CD4-positive, alpha-beta T cell treated with Interleukin-2 at 100 ng/mL for 4 hours (primary cell): ENCODE measurements at regions not wholly inside any gene's neighbourhood (a gene's known extent, or its start where the extent isn't known, plus 50 kb on each side); places are given as distances from the start of the nearest gene placed in this dataset.
"Not testable (repeated sequence)": the region's sequence is repeated elsewhere in the genome, so short reads cannot be mapped to it uniquely, and the experiment has no call there.

Experiments
- DNase-seq: peaks from one replicate; pipeline ENCODE4 v3.0.0-alpha.2; 2020; ENCODE audit warnings: low spot score

DNA sequence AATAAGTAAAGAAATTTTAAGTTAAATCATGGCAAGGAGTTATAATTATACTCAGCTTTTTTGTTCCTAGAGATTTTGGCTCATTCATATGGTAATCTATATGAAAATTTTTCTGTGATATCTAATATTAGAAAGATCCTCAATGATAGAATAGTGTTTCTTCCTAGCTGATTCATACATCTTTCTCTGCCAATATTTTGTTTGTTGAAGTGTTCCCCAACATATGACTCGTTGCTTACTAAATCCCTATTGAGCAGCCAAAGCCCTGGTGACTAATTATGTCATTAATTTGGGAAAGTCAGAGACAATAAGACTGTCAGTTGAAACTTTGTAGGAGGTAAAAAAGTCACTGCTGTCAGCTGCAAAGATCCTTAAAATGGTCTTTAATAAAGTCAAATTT lies 1348.5 kb upstream of the CDH18 start:
- not testable (repeated sequence) for DNase-seq

DNA sequence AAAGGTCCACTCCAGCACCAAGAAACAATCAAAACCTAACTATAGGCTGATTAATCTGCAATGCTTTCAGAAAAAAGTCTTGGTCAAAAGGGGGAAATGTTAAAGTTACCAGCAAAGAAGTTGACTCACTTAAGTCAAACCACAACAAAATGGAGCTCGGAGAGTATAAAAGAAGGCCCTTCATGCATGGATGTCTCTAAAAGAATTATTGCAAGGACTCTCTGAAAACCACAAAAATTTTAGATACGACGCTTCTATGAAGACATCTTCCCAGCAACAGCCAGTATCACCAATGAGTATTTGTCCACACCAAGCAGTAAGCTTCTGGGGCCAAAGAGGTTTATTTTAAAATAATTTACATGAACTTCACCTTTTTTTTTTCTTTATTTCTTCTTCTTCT lies 1327.4 kb upstream of the CDH18 start:
- DNase-seq = not testable (repeated sequence)

DNA sequence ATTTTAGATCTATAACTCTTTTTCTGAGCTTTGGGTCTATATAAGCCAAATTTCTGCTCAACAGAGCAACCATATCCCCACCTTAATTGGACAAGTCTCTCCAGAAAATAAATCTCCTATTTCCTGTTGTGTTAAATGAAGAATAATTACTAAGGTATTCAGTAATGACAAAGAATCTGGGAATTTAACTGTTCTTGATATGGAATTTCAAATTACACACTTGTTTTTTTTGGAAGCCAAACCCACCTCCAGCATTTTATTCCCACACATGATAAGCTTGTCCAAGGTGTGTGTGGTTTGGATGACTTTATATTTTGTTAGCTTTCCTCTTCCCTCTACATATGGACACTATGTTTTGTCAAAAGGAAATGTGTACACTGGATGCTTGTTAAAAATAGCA lies 1313.2 kb upstream of the CDH18 start:
- DNase-seq = not testable (repeated sequence)

DNA sequence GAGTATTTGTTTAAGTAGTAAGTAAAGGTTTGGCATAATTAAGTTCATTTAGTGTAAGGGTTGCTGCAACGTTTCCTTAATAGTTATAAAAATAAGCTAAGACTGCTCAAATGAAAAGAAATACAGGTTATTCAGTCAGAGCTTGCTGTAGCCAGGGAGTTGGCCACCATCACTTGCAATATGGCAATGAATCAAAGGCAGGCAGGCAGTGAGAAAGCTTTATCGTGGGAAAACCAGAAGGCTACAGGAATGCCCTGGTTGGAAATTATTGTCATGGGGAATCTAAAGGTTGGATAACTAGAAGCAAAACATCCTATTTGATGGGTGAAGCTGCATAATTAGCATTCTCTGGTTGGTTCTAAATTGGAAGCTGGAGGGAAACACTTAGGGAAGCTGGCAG lies 1286.4 kb upstream of the CDH18 start:
- DNase-seq = not testable (repeated sequence)

DNA sequence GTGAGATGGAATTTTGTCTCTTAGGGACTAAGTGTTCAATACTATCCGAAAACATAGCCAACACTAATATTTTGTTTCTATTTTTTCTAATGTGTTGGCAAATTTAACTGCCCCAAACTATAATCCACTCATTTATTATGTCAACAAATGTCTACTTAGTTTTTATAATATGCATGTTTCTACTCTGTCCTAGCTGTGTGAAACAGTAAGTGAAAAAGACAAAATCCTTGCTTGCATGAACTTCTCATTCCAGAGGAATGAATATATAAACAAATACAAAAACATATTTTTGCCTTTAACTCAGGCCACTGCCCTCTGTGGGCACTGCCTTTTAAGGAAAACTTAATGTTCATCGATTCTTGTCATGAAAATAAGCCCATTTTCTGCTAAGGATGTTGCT lies 1275.4 kb upstream of the CDH18 start:
- no peak for DNase-seq

DNA sequence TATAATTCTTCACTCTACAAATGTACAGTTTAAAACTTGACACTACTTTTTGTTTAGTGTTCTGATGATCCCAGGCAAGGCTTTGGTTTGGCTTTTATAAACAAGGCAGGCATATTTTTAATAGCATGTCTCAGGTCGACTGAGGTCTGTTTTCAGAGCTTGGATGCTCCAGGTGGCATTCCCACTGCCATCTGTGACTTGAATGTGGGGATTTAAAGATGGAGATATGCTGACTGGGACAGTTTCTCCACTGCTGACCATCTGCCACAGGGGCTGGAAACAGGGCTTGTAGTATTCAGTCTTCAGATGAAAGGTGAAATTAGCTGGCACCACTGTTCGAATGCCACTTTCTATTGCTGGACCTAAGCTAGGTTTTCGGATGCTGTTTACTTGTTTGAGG lies 1266.2 kb upstream of the CDH18 start:
- no peak for DNase-seq

DNA sequence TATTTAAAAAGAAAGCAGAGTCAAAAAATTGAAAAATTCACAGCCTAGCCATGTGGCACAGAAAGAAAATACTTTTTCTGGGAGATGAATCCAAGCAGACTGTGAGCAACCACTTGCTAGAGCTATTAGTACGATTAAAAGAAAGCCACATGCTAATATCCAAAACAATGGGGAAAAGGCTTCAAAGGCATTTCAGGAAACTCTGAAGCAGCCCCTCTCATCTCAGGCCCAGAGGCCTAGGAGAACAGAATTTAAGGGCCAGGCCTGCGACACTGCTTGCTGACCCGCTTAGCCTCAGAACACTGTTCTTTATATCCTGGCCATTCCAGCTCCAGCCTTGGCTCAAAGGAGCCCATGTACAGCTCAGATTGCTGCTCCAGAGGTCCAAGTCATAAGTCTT lies 1257.0 kb upstream of the CDH18 start:
- DNase-seq = no peak

DNA sequence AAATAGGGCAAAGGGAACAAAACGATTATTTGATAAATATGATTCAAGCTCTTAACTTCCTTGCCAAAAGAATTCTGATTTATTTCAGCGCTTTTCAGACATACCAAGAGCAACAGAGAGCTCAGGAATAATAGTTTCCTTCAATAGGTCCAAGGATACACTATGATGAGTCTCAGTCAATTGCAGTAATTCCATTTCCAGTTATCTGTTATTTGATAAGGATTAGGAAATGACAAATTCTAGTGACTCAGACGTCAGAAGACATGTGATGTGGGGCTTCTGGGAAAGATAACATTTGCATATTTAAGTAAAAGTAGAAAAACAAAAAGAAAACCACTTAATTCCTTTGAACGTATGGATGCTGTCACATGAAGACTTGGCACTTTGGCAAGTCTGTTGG lies 1250.8 kb upstream of the CDH18 start:
- DNase-seq = no peak

DNA sequence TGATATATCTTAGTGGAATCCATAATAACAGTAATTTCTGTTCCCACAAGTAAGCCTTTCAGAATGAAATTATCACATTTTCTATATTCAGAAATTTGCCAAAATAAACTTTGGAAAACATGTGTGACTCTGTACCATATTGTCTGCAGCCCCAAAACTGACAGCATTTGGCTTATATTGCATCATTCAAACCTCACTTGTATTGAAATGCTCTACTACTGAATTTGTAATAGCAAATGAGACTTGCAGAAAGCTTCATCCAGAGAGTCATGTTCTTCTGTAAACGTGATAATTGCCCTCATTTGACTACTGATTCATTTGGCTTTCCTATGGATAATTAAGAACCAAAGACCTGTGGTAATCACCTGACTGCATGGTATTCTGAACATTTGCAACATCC lies 1249.5 kb upstream of the CDH18 start:
- DNase-seq = no peak

DNA sequence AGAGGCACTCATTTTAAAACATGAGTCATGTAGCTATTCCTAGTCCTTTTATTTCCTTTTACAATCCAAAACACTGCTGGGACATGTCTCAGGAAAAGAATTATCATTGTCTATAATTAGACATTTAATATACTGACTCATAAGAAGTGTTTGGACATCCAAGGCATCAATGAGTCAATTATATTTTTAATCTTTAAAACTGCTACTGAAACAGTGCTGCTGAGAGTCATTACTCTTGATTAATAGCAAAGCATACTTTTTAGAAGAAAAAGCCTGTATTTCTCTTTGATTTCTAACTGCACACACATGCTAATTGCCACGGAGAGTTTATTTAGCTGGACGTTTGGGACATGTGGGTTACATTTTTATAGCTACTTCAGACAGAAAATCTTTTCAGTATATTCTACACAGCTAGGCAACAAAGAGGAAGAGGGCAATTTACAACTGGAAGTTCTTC lies 1249.0 kb upstream of the CDH18 start:
- no peak for DNase-seq

DNA sequence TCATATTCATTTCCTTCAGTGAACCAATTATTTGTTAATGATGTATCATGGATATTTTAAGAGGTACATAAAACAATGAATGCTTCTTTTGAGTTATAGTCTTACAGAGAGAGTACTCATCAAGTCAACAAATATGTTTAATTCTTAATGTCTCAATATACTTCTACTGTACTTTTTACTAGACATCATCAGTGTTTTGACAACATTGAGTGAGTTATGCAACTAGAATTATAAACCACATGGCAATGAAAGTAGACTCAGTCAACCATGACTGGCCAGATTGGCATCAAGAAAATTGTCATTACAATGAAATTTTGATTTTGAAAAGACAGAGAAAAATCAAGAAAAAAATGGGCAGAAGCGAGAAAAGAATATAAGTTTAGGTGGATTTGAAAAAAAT lies 1248.1 kb upstream of the CDH18 start:
- no peak for DNase-seq

DNA sequence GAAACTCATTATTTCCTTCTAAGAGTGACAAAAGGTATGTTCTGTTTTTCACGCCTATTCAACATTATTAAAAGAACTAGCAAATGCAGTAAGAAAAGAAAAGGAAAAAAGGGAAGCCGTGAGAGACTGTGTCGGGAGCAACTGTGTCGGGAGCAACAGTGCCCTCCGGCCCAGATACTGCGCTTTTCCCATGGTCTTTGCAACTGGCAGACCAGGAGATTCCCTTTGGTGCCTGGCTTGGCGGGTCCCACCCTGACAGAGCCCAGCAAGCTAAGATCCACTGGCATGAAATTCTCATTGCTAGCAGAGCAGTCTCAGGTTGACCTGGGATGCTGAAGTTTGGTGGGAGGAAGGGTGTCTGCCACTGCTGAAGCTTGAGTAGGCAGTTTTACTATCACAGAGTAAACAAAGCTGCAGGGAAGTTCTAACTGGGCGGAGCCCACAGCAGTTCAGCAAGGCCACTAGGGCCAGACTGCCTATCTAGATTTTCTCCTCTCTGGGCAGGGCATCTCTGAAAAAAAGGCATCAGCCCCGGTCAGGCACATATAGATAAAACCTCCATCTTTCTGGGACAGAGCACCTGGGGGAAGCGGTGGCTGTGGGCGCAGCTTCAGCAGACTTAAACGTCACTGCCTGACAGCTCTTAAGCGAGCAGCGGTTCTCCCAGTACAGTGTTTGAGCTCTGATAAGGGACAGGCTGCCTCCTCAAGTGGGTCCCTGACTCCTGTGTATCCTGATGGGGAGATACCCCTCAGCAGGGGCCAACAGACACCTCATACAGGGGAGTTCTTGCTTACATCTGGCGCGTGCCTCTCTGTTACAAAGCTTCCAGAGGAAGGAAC lies 1237.4 kb upstream of the CDH18 start:
- no peak for DNase-seq

DNA sequence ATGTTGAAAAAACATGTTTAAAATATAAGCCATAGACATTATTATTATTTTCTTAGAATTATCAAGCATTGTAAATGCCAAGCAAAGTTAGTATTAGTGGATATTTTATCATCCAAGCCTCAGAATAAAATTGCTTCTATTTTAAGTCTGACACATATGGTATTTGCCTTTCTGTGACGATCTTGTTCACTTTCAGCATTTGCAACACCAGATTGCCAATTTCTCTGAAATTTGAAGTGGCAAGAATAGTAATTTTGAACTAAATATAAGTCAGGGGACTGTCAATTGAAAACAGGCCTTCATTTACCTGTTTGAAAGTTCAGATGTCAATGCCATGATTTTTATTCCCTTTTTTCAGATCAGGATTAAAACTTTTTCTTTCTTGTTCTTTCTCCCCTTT lies 1233.6 kb upstream of the CDH18 start:
- DNase-seq = no peak

DNA sequence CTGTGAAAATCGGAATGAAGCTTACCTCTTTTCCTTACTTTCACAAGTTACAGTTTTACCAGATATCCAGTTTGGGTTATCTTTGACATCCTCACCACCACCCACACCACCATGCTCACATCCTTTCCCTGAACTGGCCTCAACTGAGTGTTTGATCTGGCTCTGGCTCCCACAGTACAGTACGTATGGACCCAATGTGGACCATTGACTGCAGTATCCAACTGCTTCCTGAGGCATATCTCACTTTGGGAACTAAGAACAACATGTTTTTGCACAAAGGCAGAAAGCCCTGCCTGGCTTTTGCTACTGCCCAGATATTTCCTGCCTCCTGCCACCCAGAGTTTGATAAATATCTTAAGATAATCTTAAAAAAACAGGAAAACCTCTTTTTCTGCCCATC lies 1232.0 kb upstream of the CDH18 start:
- no peak for DNase-seq

DNA sequence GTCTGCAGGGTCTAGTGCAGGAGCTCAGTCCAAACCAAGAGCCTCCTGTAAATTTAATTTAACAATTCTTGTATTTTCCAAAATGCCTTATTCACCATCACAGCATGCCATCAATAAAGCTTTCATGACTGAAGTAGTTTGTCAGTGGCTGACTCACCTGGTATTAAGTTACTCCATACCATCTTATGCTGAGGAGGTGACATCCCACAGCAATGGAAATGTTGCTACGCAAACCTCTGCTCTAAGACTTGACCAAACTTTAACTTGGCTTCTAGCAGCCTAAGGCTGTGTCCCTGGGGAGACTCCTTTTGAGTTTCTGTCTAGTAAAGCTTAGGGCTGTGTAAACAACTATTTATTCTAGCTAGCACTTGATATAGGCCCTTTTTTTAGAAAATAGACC lies 1231.3 kb upstream of the CDH18 start:
- DNase-seq = no peak

DNA sequence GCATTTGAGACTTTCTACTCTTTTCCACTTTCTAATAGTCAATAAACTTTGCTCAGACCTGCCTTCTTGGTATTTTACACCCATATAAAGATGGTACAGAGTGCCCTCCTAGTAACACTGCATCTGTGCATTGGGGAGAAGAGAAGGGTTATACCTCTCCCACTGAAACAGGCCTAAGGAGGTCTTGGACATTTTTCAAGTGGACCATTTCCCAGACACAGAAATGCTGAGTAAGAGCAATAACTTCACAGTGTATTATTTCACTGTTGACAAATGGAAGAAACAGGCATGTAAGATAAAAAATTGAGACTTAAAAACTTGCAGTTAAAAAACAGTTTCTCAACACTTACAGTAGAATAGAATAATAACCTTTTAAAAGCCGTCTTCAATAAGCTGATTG lies 1224.0 kb upstream of the CDH18 start:
- no peak for DNase-seq

DNA sequence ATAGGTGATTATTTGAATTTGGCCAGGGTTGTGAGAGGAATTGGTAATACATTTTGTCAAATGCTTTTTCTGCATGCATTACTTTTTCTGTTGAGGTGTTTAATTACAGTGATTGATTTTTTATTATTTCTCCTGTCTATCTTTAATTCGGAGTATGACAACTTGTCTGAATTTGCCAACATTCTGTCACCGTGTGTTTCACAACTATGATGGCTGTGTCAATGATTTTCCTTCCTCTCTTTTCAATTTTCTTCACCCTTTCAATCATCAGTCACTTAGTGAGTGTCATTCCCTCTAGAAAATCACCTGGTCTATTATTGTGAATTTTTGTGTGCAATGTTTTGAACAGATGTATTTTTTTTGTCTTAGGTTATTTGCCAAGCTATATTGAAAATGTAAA lies 1221.4 kb upstream of the CDH18 start:
- DNase-seq = no peak

DNA sequence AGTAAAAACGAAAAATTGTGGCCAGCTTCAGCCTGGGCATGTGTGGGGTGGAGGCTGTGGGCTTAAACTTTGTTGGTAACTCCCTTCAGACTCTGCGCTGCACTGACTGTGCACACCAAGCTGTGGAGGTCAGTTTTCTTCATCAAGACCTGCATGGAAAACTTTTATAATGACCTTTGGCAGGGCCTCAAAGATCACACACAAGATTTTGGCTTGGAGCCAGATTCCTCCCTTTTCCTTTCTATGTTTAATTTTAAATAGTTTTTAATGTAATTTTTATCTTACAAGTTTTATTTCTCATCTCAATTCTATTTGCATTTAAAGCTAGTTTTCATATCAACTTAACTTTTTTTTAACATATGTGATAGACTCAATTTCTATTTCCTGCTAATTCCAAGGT lies 1211.1 kb upstream of the CDH18 start:
- no peak for DNase-seq

DNA sequence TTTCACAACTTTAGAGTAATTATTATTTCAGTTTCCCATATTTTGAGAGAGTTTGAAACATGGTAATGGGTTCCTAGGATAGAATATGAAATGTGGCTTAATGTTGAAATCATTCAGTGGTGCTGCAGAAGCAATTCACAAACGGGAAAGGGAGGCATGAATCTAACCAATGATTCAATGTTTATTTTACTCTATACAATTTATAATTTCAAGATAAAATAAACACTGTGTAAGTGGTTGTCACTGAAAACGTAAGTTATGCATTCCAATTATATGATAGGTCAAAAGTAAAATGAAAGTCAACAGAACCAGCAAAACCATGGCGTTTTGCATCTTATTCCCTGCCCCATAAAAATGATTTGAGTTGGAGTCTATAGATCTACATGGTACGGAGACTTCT lies 1207.1 kb upstream of the CDH18 start:
- no peak for DNase-seq

DNA sequence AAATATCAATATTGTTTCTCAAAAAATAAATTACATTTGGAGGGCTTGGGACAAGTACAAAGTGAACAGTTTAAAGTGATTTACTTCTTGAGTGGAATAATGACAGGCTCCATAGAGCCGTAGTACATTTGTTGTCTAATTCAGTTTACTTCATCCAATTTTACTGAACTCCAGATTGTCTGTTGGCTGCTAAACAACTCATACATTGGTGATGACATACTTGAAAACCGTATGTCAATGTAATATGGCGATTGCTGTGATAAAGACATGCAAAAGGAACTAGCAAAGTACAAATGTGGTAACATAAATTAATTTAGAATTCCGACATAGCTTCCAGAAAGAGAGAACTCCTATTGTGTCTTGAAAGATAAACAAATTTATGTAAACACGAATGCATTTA lies 1197.5 kb upstream of the CDH18 start:
- no peak for DNase-seq

DNA sequence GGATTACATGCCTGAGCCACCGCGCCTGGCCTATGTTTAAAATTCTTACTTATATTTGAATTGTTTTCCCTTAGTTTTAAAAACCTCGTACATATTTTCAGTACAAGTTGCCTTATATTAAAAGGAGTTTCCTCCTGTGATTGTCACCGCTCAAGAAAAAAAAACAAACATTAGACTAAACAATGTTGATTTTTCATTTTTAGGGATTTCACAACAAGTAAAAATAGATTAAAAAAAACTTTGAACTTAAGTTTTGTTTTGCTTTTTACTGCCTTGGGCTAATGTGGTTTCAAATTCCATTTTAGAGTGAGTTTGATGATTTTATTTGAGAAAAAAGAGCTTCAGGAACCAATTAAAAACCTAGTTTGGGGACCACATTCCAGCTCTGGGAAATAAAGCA lies 1196.6 kb upstream of the CDH18 start:
- DNase-seq = no peak

DNA sequence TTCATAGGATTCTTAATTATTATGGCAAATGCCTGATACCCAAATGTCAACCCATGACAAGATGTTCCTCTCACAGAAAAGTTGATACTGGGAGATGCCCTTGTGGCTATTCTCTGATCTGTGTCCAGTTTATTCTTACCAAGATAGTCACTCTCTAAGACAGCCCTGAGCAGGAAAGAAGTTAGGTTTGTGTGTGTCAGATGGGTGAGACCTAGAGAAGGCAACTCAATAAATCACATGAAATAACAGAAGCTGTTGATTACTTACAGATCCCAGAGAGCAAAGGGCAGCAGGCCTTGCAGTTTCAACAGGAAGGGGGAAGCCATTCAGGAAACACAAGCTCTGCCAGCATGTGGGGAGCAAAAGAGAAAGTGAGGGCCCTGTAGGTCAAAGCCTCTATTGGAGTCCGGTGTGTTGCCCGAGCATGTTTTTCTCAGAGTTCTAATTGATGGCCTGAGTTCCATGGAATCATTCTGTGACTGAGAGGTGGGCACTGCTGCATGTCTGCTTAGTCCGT lies 1193.7 kb upstream of the CDH18 start:
- DNase-seq = no peak

DNA sequence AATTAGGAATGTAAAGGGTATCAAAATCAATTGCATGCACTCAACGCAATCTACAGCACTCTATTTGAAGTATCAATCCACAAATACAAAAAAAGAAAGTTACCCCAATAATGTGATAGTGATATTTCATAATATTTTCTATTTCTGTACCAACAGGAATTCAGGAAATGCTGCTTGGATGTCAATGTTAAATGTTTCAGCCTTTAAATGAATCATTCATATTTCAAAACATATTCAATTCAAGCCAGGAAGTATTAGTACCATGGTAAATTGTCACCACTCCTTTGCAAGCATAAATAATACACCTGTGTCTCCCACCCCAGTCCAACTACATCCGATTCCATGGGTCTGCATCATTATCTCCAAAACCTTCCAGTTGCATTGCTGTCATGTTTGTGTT lies 1185.5 kb upstream of the CDH18 start:
- no peak for DNase-seq

DNA sequence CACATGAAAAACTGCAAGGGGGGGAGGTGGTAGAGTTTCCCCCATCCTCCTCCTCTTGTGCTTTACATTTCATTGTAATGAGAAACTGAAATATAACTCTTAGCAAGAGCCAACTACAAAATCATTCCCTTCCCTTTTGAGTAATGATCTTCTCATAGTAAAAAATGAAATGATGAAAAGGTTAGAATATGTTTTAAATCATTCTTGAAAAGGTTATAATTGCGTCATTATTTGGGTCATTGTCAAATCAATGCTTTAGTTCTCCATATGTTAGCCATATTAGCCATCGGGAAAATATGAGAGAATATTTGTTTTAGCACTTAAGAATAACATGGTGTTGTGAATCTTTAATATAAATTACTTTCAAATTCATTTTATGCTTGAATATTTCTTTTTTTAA lies 1185.0 kb upstream of the CDH18 start:
- no peak for DNase-seq
